HG02642 (cell line): ENCODE measurements at regions not wholly inside any gene's neighbourhood (a gene's known extent, or its start where the extent isn't known, plus 50 kb on each side); places are given as distances from the start of the nearest gene placed in this dataset.
A peak's percentile ranks its signal among the peaks of the same experiment; 100 is the strongest.
"Not testable (repeated sequence)": the region's sequence is repeated elsewhere in the genome, so short reads cannot be mapped to it uniquely, and the experiment has no call there.

ENCODE experiments used
- ATAC-seq: cut with Tn5 transposase; IDR thresholded peaks from one replicate; pipeline ENCODE4 v1.9.1; 2021; ENCODE audit warnings: mild to moderate bottlenecking; ENCODE audit not compliant: unreplicated experiment, poor library complexity

DNA sequence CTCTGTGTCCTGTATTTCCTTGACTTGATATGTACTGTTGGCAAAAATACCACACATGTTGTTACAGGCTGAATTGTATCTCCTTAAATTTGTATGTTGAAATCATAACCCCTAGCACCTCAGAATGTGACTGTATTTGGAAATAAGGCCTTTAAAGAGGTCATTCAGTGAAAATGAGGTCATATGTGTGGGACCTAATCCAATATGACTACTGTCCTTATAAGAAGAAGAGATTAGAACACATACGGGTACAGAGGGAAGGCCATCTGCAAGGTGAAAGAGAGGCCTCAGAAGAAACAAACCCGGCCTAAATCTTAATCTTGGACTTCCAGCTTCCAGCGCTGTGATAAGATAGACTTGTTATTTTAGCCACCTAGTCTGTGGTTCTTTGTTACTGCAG, 202.5 kb downstream of the NUFIP1 start:
- no peak for ATAC-seq

DNA sequence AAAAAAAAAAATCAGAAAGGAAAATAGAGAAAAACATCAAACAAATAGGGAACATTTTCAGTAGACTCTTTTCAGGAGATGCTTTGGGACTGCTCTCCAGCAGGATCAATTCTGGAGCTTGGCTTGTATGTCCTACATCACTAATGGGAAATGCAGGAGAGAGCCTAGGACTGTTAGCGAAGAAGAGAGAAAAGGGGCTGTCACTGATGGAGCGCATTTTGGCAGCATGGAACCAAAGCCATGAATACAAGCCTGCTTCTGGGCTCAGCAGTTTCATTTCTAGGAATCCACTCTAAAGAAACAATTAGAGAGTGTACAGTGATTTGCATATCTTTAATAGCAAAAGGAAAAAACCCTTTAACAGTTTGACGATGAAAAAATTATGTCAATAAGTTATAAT, 203.9 kb downstream of the NUFIP1 start:
- ATAC-seq = no peak

DNA sequence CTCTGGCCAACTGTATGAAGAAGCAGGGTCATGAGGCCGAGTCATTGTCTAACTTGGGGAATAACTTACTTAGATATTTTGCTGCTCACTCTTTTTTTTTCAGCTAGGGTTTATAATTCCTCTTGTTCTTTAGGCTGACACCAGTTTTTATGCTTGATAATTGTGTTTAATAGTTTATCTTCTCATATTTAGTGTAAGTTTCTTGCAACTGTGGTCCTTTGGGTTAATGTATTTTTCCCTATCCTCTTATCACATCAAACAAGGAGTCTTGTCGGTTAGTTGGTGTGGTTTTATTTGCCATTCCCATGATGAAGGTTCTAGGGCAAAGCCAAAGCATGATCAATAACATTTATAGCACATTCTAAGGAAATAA, 204.6 kb downstream of the NUFIP1 start:
- no peak for ATAC-seq

DNA sequence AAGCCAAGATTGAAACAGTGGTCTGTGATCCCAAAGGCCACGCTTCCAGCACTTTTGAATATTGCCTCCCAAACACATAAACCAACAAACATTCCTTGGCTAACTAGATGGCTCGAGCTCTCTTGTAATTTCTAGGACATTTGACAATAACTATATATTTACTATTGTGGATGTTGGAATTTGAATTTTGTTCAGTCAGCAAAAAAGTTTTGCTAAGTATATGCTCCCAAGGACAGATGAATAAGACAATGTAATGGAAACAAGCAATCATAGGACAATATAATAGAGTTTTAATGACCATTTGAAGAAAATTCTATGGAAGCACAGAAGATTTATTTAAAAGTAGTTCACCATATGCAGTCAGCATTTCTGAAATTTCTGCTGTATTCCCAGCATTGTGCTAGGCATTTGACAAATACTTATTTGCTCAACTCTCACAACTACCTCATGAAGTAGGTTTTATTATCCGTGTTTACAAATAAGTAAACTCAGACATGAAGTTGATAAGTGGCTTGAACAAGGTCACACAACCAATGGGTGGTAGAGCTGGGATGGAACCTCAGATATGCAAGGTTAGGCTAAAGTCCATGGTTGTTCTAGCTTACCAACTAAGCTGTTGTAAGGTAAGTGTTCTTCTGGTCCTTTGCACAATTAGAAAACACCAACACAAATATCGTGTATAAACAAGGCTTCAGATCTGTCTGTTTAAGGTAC, 205.1 kb downstream of the NUFIP1 start:
- no peak for ATAC-seq

DNA sequence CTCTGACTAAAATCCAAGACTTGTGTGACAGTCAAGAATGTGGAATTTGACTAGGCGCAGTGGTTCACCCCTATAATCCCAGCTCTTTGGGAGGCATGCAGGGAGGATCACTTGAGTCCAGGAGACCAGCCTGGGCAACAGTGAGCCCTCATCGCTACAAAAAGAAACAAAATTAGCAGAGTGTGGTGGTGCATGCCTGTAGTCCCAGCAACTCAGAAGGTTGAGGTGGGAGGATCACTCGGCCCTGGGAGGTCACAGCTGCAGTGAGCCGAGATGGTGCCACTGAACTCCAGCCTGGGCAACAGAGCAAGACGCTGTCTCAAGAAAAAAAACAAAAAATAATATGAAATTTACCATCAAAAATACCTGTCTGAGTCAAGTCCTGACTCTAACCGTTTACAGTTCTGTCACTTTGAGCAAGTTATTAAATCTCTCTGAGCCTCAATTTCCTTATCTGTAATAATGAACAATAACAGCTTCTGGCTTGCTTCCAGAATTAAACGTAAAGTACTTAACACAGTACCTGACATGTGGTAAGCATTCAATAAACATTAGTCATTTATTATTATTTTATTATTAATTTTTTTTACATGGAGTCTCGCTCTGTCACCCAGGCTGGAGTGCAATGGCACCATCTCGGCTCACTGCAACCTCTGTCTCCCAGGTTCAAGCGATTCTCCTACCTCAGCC, 204.6 kb upstream of the TSC22D1 start:
- ATAC-seq = no peak

DNA sequence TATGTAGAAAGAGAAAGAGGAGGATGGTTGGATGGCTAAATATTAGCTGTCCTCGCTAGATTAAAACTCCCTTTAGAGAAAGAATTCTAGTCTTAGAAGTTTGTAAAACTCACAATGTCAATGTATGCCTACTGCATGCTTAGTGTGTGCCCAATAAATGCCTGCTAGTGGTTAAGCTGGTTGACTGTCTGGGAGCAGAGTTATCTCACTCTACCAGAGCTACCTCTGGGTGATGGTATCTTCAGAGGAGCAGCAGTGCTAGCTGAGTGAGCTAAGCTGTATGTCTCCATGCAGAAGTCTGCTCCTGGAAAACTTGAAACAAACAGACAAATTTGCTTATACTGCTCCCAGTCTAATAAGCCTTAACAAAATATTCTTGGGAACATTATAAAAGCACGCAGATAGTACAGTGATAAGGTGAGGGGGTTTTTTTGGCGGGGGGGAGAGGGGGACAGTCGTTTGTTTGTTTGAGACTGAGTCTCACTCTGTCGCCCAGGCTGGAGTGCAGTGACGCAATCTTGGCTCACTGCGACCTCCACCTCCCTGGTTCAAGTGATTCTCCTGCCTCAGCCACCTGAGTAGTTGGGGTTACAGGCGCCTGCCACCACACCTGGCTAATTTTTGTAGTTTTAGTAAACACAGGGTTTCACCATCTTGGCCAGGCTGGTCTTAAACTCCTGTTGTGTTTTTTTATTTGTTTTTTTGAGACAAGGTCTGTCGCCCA, 202.8 kb upstream of the TSC22D1 start:
- ATAC-seq = no peak

DNA sequence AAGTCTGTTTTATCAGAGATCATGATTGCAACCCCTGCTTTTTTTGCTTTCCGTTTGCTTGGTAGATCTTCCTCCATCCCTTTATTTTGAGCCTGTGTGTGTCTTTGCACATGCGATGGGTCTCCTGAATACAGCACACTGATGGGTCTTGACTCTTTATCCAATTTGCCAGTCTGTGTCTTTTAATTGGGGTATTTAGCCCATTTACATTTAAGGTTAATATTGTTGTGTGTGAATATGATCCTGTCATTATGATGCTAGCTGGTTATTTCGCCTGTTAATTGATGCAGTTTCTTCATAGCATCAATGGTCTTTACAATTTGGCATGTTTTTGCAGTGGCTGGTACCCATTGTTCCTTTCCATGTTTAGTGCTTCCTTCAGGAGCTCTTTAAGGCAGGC, 199.2 kb upstream of the TSC22D1 start:
- ATAC-seq = not testable (repeated sequence)

DNA sequence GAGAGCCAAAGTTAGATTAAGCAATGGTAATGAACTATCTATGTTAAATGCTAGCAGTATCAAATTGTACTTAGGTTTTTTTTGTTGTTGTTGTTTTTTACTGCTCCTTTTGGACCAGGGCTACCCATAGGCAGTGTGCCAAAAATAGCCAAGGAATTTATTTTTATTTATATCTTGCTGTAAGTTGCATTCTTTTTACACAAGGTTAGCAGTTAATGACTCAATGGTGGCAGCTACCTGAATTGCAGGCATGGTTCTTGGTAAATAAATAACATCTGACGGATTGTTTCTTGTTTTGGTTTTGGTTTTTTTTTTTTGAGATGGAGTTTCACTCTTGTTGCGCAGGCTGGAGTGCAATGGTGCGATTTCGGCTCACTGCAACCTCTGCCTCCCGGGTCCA, 194.8 kb upstream of the TSC22D1 start:
- ATAC-seq = no peak

DNA sequence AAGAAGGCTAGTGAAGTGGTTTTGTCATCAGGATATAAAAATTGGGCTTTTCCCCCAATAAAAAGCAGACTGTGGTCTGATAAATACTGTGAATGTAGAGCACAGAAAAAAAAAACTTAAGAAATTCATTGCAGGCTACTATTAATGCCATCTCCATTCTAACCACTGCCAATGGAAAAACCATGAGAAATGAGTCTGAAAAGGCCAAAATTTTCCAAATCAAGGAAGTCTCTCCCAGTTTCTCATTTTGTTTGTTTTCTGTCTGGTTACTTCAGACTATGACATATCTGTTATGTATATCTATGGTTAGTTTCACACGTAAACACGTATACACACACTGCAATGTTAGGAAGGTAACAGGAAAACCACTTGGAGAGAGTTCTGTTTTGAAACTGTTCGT, 193.6 kb upstream of the TSC22D1 start:
- no peak for ATAC-seq

DNA sequence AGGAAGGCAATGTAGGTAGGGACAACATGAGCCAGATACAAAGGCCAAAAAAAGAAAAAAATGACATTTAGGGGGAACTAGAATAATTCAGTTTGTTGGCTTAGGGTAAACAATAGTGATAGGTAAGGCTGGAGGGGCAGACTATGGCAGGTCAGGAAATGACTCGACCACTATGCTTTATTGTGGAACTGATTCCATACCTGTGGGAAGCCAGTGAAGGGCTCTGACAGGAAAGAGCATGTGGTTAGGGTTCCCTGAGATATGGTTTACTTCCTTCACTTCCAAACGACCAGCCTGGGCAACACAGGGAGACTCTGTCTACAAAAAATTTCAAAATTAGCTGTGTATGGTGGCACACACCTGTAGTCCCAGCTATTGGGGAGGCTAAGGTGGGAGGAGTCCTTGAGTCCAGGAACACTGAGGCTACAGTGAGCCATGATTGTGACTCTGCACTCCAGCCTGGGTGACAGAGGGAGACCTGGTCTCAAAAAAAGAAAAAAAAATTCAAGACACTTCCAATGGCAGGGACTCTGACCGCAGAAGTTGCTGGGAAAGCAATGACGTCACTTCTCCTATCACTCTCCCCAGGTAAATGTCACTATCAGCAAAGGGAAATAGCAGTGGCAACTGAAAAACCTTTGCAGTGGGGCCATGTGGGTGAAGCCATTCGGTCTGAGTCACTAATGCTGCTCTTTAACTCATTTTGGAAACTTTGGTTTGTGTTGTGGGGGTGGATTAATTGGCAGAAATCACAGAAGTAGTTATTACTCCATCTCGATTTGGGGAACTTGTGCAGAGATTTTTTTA, 192.8 kb upstream of the TSC22D1 start:
- no peak for ATAC-seq

DNA sequence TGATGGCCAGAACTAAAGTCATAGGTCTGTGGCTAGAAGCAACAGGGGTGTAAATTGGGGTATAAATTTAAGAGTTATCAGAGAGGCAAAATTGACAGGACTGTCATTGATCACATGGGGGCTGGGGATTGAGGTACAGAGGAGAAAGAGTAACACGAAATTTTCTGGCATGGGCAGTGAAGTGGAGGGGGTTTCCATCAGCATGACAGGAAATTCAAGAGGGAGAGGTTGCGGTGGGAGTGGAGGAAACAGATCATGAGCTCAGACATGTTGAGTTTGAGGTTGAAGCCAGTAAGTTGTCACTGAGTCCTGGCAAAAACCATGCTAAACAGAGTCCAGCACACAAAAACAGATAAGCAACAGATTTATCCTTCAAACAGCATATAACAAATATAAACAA, 192.1 kb upstream of the TSC22D1 start:
- peak; percentile 69 for ATAC-seq

DNA sequence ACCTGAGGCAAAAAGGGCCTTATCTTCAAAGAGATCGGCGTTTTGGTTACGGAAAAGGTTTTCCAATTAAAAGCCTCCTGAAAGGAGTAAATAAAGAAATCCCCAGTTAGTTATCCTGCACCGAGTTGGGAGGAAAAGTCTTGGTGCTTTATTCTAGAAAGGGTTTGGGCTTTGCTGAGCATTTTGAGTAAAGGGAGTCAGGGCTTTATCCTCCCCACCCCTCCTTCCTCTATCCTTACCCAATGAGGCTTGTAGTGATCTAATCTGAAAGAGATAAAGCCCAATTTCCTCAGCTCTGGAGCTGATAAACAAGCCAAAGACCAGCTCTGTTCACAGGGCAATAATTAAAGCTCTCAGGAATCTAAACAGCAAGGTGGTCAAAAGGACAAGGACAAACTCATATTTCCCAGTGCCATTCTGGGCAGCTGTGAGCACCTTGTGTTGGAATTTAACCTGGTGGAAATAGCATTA, 188.9 kb upstream of the TSC22D1 start:
- ATAC-seq = no peak

DNA sequence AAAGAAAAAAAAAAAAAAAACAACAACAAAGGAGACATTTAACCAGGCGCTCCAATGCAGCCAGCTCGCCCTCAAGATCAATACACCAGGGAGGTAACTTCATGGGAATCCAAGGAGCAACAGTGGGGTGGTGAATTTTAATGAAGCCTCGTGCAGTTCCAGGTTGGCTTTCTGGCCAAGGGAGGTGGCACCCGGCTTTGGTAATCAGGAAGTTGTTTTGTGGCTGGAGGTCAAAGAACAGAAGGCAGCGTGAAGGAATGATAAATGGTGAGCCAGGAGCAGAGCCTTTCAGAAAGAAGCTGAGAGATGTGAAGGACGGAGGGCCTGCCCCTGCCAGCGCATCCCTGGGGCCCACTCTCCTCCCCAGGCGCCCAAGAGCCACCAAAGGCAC, 188.2 kb upstream of the TSC22D1 start:
- no peak for ATAC-seq

DNA sequence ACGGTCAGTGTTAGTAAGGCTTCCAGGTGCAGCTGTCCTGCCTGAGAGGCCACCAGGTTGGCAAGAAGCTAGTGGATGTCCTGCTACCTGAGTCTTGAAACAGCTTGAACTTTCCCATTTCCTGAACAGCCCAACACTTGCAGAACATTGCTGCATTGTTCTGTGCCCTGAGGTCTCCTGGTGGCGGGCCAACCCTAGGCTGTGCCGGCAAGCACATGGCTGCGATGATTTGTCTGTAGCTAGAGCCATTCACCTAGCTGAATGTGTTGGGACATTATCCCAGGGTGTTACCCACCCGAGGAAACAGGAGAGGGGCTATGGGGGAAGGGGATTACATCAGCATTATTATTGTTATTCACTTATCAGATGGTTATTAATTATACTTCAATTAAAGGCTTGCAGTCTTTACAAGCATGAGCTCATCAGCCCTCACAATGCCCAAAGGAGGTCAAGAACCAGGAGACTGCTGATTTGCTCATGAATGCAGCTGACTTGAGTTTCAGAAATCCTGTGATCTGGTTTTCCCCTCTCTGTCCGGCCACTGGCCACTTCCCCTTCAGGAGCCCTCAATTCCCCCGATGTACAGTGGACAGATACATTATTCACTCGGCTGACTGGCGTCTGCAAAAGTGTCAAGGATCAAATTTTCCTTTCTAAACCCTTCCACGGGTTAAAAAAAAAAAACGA, 187.6 kb upstream of the TSC22D1 start:
- no peak for ATAC-seq

DNA sequence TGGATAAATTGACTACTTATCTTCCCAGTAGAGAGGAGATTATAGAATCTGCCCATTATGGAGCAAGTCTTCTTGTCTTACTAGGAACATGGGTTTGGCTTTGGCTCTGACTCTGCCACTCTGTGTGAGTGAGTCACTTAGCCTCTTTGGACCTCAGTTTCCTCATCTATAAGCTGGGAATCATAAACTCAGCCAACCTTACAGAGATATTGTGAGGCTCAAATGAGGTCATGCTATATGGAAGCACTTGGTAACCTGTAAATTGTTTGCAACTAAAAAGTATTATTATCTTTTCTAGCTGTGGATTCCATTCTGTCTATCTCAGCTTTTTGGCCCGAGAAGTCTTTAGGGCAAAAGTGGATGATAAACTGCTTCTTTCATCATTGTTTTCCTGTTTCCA, 186.8 kb upstream of the TSC22D1 start:
- ATAC-seq = no peak

DNA sequence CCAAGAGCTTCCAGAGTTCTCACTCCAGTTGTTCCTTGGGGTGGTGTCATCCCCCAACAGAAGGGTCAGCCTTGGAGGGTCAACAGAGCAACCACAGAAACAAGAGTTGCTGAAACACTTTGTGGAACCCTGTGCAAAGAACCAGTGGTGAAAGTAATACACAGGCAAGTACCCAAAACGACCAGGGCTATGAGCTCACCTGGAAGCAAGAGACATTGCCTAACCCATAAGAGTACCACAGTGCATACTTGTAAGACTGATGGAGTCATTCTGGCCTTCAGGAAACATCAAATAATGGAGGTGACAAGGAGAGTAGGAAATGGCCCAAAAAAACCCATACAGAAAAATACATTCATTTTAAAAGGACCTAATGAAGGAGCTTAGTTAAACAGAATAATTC, 184.3 kb upstream of the TSC22D1 start:
- no peak for ATAC-seq

DNA sequence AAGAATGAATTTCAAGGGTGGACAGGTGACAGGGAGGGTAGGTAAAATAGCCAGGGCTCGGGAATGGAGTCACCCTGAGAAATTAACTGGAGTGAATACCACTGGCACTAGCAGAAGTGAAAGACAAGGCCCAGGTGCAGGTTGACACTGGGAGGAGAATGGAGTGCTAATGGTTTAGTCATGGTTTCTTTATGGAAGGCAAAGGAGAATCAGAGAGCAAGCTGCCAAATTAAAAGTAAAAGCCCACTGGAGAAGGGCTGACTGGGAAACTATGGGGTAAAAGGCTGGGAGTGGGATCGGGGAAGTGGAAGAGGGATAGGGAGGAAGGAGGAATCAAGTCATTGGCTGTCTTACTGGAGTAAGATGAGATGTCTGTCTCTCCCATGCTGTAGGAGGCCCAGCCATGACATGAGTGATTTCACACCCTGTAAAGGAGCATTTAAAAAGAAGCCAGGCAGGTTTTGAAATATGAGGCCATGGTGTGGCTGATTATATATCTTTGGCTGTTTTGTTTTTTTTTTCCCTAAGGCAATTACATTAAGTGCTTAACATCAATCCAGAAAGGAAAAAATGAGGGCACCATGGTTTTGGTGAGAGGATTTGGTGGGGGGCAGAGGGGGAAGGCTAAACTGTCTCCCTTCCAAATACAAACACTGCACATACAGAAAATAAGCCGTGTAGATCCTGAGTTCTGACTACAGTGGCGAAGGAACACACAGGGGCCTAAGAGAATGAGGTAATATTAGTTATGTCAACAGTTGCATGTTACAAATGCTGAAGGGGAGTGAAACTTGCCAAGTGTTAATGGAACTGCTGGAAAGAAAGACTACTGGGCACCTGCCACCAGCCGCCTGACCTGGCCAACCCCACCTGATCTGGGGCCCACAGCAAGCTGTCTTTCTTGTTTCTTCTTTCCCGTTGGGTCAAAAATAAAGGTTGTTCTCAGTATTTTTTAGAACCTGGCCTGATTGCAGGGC, 183.5 kb upstream of the TSC22D1 start:
- no peak for ATAC-seq

DNA sequence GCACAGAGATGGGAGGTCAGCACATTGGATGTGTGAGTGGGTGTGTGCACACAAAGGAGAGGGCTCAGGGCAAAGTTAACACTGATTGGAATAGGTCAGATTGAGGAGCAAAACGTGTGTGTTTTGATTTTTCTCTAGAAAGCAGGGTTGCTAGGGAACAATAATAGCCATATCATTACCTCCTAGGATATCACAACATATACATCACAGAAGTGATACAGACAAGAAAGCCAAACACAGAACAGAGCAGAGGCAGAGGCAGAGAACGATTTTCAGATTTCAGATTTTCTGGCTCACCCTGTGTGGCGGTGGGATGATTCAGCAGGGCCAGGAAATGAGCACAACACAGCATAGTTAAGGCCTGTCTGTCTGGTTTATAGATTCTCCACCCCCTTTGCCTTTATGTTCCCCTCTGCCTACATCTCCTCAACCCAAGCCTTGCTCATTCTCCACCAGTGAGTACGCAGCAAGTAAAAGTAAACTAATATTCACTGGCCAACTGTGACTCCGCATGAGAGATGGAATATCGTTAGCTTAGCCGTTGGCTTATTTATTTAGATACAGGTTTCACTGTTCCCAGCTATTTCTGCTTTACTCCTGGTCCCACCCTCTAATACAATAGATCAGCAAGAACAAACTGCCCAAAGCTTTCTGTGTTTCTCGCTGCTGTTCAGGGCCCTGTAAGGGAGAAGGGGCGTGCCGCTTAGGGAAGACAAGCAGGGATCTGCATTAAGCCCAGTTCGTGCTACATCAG, 182.7 kb upstream of the TSC22D1 start:
- ATAC-seq = no peak
